LNCaP clone FGC (cell line): ENCODE measurements at regions not wholly inside any gene's neighbourhood (a gene's known extent, or its start where the extent isn't known, plus 50 kb on each side); places are given as distances from the start of the nearest gene placed in this dataset.

Experiments
- DNase-seq: peaks from one replicate; pipeline ENCODE4 v3.0.0-alpha.2; 2011; ENCODE audit warnings: low read depth
- H3K4me3 ChIP-seq: 2 replicates; pipeline ENCODE4 v1.5.1; 2011; ENCODE audit warnings: mild to moderate bottlenecking, low read depth, low read length, control low read depth
- TF ChIP-seq, protein P1 (sequence below): IDR thresholded peaks from 2 replicates; pipeline ENCODE4 v1.5.1; 2012; ENCODE audit warnings: mild to moderate bottlenecking; ENCODE audit not compliant: control insufficient read depth, insufficient read depth; ENCODE audit errors: extremely low read depth

- no peak for DNase-seq
- no peak overlapping the region for H3K4me3 ChIP-seq
- TF ChIP-seq, protein P1, sequence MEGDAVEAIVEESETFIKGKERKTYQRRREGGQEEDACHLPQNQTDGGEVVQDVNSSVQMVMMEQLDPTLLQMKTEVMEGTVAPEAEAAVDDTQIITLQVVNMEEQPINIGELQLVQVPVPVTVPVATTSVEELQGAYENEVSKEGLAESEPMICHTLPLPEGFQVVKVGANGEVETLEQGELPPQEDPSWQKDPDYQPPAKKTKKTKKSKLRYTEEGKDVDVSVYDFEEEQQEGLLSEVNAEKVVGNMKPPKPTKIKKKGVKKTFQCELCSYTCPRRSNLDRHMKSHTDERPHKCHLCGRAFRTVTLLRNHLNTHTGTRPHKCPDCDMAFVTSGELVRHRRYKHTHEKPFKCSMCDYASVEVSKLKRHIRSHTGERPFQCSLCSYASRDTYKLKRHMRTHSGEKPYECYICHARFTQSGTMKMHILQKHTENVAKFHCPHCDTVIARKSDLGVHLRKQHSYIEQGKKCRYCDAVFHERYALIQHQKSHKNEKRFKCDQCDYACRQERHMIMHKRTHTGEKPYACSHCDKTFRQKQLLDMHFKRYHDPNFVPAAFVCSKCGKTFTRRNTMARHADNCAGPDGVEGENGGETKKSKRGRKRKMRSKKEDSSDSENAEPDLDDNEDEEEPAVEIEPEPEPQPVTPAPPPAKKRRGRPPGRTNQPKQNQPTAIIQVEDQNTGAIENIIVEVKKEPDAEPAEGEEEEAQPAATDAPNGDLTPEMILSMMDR, result no peak
Measured at GRCh38 chr4:23016981-23017380, 324.2 kb downstream of the GBA3 start.

GRCh38 chr4:23015821-23016220, 323.1 kb downstream of the GBA3 start:
- TF ChIP-seq, protein P1, result no peak
- no peak overlapping the region for H3K4me3 ChIP-seq
- no peak for DNase-seq

DNA sequence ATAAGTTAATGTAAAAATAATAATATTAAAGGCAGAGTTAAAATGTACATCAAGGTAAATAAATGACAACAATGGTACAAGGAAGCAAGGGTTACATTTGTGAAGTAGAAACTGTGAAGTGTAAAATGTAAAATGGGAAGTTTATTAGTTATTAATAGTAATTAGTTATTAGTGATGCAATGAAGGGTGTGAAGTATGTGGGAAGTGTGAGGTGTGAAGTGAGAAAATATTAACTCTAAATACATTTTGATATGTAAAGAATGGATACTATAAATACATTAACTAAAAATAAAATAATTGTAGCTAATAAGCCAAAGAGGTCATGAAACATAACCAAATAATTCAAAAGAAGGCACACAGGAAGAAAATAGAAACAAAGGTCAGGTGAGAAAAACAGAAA, 316.4 kb downstream of the GBA3 start:
- DNase-seq, result no peak
- TF ChIP-seq, protein P1, result no peak
- no peak overlapping the region for H3K4me3 ChIP-seq

- TF ChIP-seq, protein P1, result no peak
- no peak overlapping the region for H3K4me3 ChIP-seq
Measured at GRCh38 chr4:23006756-23007155, 314.0 kb downstream of the GBA3 start.

GRCh38 chr4:23005691-23006090, 313.0 kb downstream of the GBA3 start:
- no peak for DNase-seq
- H3K4me3 ChIP-seq, result no peak overlapping the region
- TF ChIP-seq, protein P1, result no peak

More at GRCh38 chr4:23006756-23007155, 314.0 kb downstream of the GBA3 start:
- no peak for DNase-seq

GRCh38 chr4:23001478-23001877, 308.7 kb downstream of the GBA3 start:
- no peak for DNase-seq
- TF ChIP-seq, protein P1, result no peak
- H3K4me3 ChIP-seq, result no peak overlapping the region

- TF ChIP-seq, protein P1, result peak; percentile 36
- H3K4me3 ChIP-seq, result no peak overlapping the region
- DNase-seq, result no peak
Measured at GRCh38 chr4:22999419-22999818, 306.7 kb downstream of the GBA3 start.
